OCI-LY3 (cell line): ENCODE measurements at regions not wholly inside any gene's neighbourhood (a gene's known extent, or its start where the extent isn't known, plus 50 kb on each side); places are given as distances from the start of the nearest gene placed in this dataset.

Experiments
- CTCF ChIP-seq: fragments of 200-600, 300-600 bp; sonication (generic); IDR thresholded peaks from 2 replicates; pipeline ENCODE4 v1.5.1; 2014; ENCODE audit warnings: antibody characterized with exemption, low read length, low read depth
- EZH2phosphoT487 ChIP-seq: fragments of 200-600 bp; shearing (Covaris generic); IDR thresholded peaks from 2 replicates; pipeline ENCODE4 v1.6.1; 2018; ENCODE audit warnings: antibody characterized with exemption, mixed run types, low read depth

- TF ChIP-seq CTCF, result no peak
- TF ChIP-seq EZH2phosphoT487, result no peak
Observed at GRCh38 chr5:68849906-68850305, 243.9 kb upstream of the SLC30A5 start.
